ENCODE measurements at regions not wholly inside any gene's neighbourhood (a gene's known extent, or its start where the extent isn't known, plus 50 kb on each side); places are given as distances from the start of the nearest gene placed in this dataset.

GRCh38 chr15:69809421-69809820, 288.3 kb downstream of the TLE3 start:
- Histone ChIP-seq H3K27ac (ENCODE audit: low read length) (no peak overlapping the region), H3K79me2 (ENCODE audit: low read length) (no peaks in the 10 kb centered on the region), H3K4me3 (ENCODE audit: low read length) (no peak overlapping the region), H3K9me3 (replicated peaks; ENCODE audit: insufficient read depth, low read length) (no peaks in the 10 kb centered on the region), H3F3A (ENCODE audit: insufficient read depth, low read length) (no peaks in the 10 kb centered on the region), H4K20me1 (ENCODE audit: insufficient read depth, low read length) (no peaks in the 10 kb centered on the region), H3K36me3 (replicated peaks; ENCODE audit: insufficient read depth, low read length) (no peaks in the 10 kb centered on the region), H3K4me2 (ENCODE audit: low read depth, low read length) (no peak overlapping the region), H3K27me3 (replicated peaks; ENCODE audit: insufficient read depth, low read length) (no peaks in the 10 kb centered on the region), H3K4me1 (ENCODE audit: low read length) (no peaks in the 10 kb centered on the region), H3K9ac (ENCODE audit: low read length) (no peak overlapping the region), H2AFZ (ENCODE audit: low read length) (no peak overlapping the region), H3K9me2 (replicated peaks; ENCODE audit: insufficient read depth, low read length) (no peaks in the 10 kb centered on the region)
- no peak for DNase-seq
- TF ChIP-seq, protein P1, sequence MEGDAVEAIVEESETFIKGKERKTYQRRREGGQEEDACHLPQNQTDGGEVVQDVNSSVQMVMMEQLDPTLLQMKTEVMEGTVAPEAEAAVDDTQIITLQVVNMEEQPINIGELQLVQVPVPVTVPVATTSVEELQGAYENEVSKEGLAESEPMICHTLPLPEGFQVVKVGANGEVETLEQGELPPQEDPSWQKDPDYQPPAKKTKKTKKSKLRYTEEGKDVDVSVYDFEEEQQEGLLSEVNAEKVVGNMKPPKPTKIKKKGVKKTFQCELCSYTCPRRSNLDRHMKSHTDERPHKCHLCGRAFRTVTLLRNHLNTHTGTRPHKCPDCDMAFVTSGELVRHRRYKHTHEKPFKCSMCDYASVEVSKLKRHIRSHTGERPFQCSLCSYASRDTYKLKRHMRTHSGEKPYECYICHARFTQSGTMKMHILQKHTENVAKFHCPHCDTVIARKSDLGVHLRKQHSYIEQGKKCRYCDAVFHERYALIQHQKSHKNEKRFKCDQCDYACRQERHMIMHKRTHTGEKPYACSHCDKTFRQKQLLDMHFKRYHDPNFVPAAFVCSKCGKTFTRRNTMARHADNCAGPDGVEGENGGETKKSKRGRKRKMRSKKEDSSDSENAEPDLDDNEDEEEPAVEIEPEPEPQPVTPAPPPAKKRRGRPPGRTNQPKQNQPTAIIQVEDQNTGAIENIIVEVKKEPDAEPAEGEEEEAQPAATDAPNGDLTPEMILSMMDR (IDR thresholded peaks at IDR 0.05; ENCODE audit: low read length) = no peak
- TF ChIP-seq EZH2phosphoT487 (IDR thresholded peaks at IDR 0.05; ENCODE audit: low read length) = no peak
- no peak for TF ChIP-seq EZH2 (optimal IDR thresholded peaks at IDR 0.05; ENCODE audit: low read depth, low read length)

DNA sequence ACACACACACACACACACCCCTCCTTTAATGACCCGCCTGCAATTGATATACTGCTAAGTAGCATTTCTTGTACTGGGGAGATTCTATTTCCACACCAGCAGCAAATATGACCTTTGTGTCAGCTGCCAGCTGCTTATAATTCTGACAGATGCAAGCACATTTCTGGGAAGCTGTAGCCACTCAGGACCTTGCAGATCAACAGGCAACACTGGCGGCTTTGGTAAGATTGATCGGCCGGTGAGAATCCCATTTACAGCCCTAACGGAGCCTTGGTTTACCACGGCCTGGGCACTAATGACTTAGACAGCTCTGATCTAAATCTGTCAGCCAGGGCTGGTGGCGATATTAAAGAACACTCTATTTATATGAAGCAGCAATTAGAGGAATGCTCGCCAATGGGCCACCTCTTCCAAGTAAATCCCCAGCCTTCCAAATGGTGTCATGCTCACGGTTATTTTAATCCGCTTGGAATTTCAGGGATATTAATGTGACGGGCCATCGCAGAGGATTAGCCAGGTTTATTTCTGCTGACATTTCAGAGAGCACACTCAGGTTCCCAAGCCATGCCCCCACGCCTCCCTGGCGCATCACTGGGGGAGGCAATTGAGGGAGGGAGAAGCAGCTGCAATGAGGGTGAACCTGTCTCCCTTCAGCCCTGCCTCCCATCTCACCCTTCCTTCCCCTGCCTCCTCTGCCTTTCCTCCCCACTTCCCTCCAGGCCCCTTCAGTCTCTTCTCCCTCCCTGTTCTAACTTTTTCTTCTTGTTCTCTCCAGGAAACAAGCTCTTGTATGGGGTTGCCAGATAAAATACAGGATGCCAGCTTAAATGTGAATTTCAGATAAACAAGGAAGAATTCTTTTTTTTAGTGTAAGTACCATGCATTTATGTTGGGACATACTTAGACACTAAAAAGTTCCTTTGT, 287.0 kb downstream of the TLE3 start:
- no peaks in the 10 kb centered on the region for H3K9me2 ChIP-seq (replicated peaks; ENCODE audit: insufficient read depth, low read length)
- no peaks in the 10 kb centered on the region for H3K27me3 ChIP-seq (replicated peaks; ENCODE audit: insufficient read depth, low read length)
- no peak overlapping the region for H3K9ac ChIP-seq (ENCODE audit: low read length)
- no peak overlapping the region for H2AFZ ChIP-seq (ENCODE audit: low read length)
- H4K20me1 ChIP-seq (ENCODE audit: insufficient read depth, low read length) = no peaks in the 10 kb centered on the region
- H3K4me3 ChIP-seq (ENCODE audit: low read length) = no peak overlapping the region
- TF ChIP-seq EZH2phosphoT487 (IDR thresholded peaks at IDR 0.05; ENCODE audit: low read length) = no peak
- TF ChIP-seq, protein P1 (IDR thresholded peaks at IDR 0.05; ENCODE audit: low read length) = no peak
- no peak for TF ChIP-seq EZH2 (optimal IDR thresholded peaks at IDR 0.05; ENCODE audit: low read depth, low read length)
- no peaks in the 10 kb centered on the region for H3F3A ChIP-seq (ENCODE audit: insufficient read depth, low read length)
- no peaks in the 10 kb centered on the region for H3K36me3 ChIP-seq (replicated peaks; ENCODE audit: insufficient read depth, low read length)
- DNase-seq = no peak
- H3K79me2 ChIP-seq (ENCODE audit: low read length) = no peaks in the 10 kb centered on the region
- no peaks in the 10 kb centered on the region for H3K9me3 ChIP-seq (replicated peaks; ENCODE audit: insufficient read depth, low read length)
- no peak overlapping the region for H3K27ac ChIP-seq (ENCODE audit: low read length)
- no peak overlapping the region for H3K4me2 ChIP-seq (ENCODE audit: low read depth, low read length)
- no peaks in the 10 kb centered on the region for H3K4me1 ChIP-seq (ENCODE audit: low read length)

DNA sequence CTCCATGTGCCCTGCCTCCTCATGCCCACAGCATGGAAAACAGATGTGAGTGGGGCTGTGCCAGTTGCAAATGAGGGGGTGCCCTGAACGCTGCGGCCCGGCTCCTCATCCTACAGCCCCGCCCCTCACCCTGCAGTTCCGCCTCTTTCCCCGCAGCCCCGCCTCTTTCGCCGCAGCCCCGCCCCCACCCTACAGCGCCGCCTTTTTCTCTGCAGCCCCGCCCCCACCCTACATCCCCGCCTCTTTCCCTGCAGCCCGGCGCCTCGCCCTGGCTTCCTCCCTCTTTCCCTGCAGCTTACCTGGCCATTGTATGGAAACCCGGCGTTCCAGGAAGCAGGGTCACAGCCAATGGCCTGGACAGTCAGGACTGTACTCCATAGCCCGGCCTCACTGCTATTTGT, 284.9 kb downstream of the TLE3 start:
- DNase-seq = no peak
- Histone ChIP-seq H3K9ac (ENCODE audit: low read length) (no peak overlapping the region), H3K27me3 (replicated peaks; ENCODE audit: insufficient read depth, low read length) (no peaks in the 10 kb centered on the region), H3K9me3 (replicated peaks; ENCODE audit: insufficient read depth, low read length) (no peaks in the 10 kb centered on the region), H3K79me2 (ENCODE audit: low read length) (no peaks in the 10 kb centered on the region), H3K9me2 (replicated peaks; ENCODE audit: insufficient read depth, low read length) (no peaks in the 10 kb centered on the region), H4K20me1 (ENCODE audit: insufficient read depth, low read length) (no peaks in the 10 kb centered on the region), H3K27ac (ENCODE audit: low read length) (no peak overlapping the region), H3F3A (ENCODE audit: insufficient read depth, low read length) (no peaks in the 10 kb centered on the region), H3K36me3 (replicated peaks; ENCODE audit: insufficient read depth, low read length) (no peaks in the 10 kb centered on the region), H3K4me2 (ENCODE audit: low read depth, low read length) (no peak overlapping the region), H3K4me3 (ENCODE audit: low read length) (no peak overlapping the region), H3K4me1 (ENCODE audit: low read length) (no peaks in the 10 kb centered on the region), H2AFZ (ENCODE audit: low read length) (no peak overlapping the region)
- TF ChIP-seq EZH2 (optimal IDR thresholded peaks at IDR 0.05; ENCODE audit: low read depth, low read length) (no peak), EZH2phosphoT487 (IDR thresholded peaks at IDR 0.05; ENCODE audit: low read length) (no peak)
- TF ChIP-seq, protein P1 (IDR thresholded peaks at IDR 0.05; ENCODE audit: low read length) = no peak

Measured in MM.1S (cell line).